Astrocyte of the spinal cord (primary cell): ENCODE measurements at regions not wholly inside any gene's neighbourhood (a gene's known extent, or its start where the extent isn't known, plus 50 kb on each side); places are given as distances from the start of the nearest gene placed in this dataset.

ENCODE experiments used
- DNase-seq: peaks from one replicate; pipeline ENCODE4 v3.0.0; 2011; ENCODE audit warnings: low read depth, low spot score
- H3K4me3 ChIP-seq: 2 replicates; pipeline ENCODE4 v1.5.1; 2011; ENCODE audit warnings: low read depth, mild to moderate bottlenecking, low read length, moderate library complexity
- in situ Hi-C: cut with HindIII; loops from 2 replicates; pipeline ENCODE4 v1.10.0; 2017; ENCODE audit warnings: low sequenced_read_pairs
- TF ChIP-seq, protein P1 (sequence below): IDR thresholded peaks from 2 replicates; pipeline ENCODE4 v1.5.1; 2012; ENCODE audit warnings: low read depth, mild to moderate bottlenecking, low read length, inconsistent platforms

DNA sequence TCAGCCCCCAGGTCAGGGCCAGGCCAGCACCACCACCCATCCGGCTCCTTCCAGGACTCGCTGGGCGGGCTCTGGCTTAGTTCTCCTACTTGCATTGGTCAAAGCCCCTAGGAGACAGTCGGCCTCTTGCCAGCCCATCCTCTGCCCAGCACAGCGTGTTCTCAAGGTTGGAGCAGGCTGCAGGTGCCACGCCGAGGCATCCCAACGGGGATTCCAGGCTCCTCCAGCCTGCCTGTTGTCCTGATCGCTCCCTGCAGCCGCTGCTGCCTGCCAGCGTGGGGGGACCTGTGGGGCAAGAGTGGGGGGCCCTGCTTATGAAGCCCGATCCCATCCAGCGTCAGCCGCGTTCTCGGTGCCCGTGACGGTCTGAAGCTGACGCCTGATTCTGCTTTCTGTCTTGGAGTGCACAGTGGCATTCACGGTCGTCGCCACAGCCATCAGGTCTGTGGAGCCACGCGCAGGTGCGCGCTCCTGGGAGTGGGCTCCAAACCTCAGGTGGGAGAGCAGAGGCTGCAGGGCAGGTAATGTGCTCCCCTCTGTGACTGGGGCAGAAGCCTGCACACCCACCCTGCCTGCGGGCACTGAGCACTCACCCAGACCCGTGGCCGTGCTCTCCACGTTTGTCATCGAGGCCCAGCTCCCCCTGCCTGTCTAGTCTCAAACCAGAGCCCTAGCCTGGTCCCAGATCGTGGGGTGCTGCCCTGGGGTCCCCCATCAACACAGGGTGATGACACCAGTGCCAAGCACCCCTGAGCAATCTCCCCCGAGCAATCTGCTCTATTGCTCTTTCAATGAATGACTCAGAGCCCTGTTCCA lies 991.6 kb downstream of the BRD1 start:
- TF ChIP-seq, protein P1, sequence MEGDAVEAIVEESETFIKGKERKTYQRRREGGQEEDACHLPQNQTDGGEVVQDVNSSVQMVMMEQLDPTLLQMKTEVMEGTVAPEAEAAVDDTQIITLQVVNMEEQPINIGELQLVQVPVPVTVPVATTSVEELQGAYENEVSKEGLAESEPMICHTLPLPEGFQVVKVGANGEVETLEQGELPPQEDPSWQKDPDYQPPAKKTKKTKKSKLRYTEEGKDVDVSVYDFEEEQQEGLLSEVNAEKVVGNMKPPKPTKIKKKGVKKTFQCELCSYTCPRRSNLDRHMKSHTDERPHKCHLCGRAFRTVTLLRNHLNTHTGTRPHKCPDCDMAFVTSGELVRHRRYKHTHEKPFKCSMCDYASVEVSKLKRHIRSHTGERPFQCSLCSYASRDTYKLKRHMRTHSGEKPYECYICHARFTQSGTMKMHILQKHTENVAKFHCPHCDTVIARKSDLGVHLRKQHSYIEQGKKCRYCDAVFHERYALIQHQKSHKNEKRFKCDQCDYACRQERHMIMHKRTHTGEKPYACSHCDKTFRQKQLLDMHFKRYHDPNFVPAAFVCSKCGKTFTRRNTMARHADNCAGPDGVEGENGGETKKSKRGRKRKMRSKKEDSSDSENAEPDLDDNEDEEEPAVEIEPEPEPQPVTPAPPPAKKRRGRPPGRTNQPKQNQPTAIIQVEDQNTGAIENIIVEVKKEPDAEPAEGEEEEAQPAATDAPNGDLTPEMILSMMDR: no peak
- no peak overlapping the region for H3K4me3 ChIP-seq
- no peak for DNase-seq
- in situ Hi-C loops: no loop called here

DNA sequence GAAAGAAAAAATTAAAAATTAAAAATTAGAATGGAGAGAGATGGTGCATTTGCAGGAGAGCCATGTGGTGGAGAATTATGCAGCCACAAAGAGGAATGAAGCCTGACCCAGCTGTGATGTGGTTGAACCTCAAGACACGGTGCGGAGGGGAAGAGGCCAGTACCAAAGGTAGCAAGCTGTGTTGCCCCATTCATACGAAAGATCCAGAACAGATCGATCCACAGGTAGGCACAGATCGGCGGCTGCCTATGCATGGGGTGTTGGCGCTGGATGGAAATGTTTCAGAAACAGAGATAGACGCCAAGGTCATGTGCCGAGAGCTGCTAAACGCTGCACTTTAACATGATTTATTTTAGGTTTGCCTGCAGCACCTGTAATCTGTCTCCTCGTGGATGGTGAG lies 992.3 kb downstream of the BRD1 start:
- TF ChIP-seq, protein P1: no peak
- no peak for DNase-seq
- in situ Hi-C loops: no loop called here
- H3K4me3 ChIP-seq: no peak overlapping the region

DNA sequence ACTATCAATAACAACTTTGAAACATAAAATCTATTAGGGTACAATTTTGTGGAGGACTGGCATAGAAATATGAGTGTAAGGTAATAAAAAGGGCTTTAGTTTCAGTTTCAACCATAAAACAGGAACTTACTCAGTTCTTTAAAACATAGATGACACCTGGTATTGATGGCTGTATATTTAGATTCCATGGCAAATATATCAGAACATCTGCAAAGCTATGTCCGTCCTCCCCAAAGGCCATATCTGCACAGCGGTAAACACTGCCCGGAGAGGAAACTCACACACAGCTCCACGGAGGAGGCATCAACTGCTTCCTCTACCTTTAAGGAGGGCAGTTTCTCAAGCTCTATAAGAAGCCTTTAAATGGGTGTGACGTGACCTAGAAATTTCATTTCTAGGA lies 993.3 kb downstream of the BRD1 start:
- in situ Hi-C loops: no loop called here
- no peak overlapping the region for H3K4me3 ChIP-seq
- TF ChIP-seq, protein P1: no peak
- DNase-seq: no peak

DNA sequence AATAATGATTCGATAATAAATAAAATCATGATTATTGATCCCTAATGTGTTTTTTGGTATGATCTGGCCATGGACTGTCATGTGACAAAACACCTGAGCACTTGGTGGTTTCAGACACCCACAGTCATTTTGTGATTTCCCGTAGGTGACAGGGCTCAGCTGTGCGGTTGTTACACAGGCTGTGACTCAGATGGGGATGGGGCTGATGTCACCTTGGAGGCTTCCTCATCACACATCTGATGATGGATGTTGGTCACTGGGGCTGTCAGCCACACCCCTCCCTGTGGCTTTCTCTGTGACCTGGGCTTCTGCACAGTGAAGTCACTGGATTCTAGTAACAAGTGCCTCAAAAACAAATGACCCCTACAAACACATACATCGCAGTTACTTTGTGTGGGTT lies 995.1 kb downstream of the BRD1 start:
- no peak for DNase-seq
- TF ChIP-seq, protein P1: no peak
- in situ Hi-C loops: no loop called here

DNA sequence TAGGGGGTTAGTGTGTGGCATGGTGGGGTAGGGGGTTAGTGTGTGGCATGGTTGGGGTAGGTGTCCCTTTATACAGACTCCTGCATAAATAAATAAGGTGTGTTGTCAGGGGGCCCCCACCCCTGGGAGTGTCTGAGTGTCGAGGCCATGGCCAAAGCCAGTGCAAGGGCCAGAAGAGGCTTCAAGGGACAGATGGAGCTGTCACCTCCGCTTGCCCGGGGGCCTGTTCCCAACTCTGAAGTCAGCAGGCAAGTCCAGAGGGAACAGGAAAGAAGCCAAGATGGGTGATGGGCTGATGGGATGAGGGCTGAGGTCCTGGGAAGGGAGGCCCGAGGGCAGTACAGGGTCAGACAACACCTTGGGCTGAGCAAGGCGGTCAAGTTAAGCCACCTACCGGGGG lies 997.8 kb downstream of the BRD1 start:
- in situ Hi-C loops: no loop called here
- no peak overlapping the region for H3K4me3 ChIP-seq
- TF ChIP-seq, protein P1: no peak
- DNase-seq: no peak

More for the DNA sequence above, 995.1 kb downstream of the BRD1 start:
- no peak overlapping the region for H3K4me3 ChIP-seq

DNA sequence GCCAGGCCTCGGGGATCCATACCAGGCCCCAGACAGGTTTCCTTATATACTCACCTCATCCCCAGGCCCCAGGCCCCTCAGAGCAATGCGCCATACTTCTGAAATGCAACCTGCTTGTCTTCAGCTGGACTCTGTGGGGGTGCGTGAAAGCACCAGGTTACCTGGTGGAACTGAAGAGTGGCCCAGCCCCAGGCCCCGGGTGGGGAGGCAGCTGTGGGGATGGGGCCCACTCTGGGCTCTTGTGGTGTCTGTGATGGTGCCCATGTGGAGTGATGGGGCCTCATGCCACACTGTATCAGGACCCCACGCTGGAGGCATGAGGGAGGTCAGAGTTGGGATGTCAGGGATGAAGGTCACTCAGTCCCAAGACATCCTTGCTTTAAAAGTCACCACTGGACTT lies 999.0 kb downstream of the BRD1 start:
- no peak for DNase-seq
- TF ChIP-seq, protein P1: no peak
- in situ Hi-C loops: no loop called here
- no peak overlapping the region for H3K4me3 ChIP-seq
